LNCaP clone FGC (cell line): ENCODE measurements at regions not wholly inside any gene's neighbourhood (a gene's known extent, or its start where the extent isn't known, plus 50 kb on each side); places are given as distances from the start of the nearest gene placed in this dataset.
"Not testable (repeated sequence)": the region's sequence is repeated elsewhere in the genome, so short reads cannot be mapped to it uniquely, and the experiment has no call there.

ENCODE experiments used
- DNase-seq: peaks from one replicate; pipeline ENCODE4 v3.0.0-alpha.2; 2011; ENCODE audit warnings: low read depth
- H3K4me3 ChIP-seq: 2 replicates; pipeline ENCODE4 v1.5.1; 2011; ENCODE audit warnings: mild to moderate bottlenecking, low read depth, low read length, control low read depth
- TF ChIP-seq, protein P1 (sequence below): IDR thresholded peaks from 2 replicates; pipeline ENCODE4 v1.5.1; 2012; ENCODE audit warnings: mild to moderate bottlenecking; ENCODE audit not compliant: control insufficient read depth, insufficient read depth; ENCODE audit errors: extremely low read depth

DNA sequence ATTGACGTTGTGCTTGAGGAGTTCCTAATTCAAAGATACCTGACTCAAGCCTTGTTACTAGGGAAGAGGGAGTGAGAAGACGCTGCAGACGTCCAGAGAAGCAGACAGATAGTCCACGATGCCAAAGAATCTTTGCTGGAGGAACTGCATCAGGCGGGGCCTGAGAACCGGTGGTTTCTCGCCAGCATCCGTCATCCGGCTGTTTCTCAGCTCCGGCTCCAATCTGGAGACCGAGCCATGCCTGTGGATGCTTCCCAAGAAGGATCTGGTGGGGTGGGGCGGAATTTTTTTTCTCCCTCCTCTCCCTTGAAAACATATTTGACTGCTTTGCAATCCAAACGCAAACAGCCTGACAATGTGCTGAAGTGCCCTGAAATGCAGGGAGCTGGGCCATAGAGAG is 125.8 kb upstream of the SRSF6 start:
- H3K4me3 ChIP-seq = no peak overlapping the region
- TF ChIP-seq, protein P1, sequence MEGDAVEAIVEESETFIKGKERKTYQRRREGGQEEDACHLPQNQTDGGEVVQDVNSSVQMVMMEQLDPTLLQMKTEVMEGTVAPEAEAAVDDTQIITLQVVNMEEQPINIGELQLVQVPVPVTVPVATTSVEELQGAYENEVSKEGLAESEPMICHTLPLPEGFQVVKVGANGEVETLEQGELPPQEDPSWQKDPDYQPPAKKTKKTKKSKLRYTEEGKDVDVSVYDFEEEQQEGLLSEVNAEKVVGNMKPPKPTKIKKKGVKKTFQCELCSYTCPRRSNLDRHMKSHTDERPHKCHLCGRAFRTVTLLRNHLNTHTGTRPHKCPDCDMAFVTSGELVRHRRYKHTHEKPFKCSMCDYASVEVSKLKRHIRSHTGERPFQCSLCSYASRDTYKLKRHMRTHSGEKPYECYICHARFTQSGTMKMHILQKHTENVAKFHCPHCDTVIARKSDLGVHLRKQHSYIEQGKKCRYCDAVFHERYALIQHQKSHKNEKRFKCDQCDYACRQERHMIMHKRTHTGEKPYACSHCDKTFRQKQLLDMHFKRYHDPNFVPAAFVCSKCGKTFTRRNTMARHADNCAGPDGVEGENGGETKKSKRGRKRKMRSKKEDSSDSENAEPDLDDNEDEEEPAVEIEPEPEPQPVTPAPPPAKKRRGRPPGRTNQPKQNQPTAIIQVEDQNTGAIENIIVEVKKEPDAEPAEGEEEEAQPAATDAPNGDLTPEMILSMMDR = no peak
- no peak for DNase-seq

DNA sequence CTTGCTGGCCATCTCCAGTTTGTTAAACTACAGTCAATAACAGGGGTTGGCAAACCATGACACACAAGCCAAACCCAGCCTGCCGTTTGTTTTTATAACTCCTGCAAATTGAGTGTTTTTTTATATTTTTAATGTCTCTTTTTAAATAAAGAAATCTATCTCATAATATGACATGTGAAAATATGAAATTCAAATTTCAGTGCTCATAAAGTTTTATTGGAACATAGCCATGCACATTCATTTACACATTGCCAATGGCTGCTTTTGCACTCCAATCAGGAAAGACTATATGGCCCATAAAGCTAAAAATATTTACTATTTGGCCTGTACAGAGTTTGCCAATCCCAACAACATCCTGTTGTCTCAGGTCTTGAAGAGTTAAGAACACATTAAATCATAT is 129.0 kb upstream of the SRSF6 start:
- no peak overlapping the region for H3K4me3 ChIP-seq
- TF ChIP-seq, protein P1 = no peak
- peak; percentile 17 for DNase-seq

DNA sequence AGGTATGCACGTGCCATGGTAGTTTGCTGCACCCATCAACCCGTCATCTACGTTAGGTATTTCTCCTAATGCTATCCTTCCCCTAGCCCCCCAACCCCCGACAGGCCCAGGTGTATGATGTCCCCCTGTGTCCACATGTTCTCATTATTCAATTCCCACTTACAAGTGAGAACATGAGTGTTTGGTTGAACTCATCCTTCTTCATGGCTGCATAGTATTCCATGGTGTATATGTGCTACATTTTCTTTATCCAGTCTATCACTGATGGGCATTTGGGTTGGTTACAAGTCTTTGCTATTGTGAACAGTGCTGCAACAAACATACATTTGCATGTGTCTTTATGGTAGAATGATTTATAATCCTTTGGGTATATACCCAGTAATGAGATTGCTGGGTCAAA is 130.5 kb upstream of the SRSF6 start:
- DNase-seq, H3K4me3 ChIP-seq: not testable (repeated sequence)

DNA sequence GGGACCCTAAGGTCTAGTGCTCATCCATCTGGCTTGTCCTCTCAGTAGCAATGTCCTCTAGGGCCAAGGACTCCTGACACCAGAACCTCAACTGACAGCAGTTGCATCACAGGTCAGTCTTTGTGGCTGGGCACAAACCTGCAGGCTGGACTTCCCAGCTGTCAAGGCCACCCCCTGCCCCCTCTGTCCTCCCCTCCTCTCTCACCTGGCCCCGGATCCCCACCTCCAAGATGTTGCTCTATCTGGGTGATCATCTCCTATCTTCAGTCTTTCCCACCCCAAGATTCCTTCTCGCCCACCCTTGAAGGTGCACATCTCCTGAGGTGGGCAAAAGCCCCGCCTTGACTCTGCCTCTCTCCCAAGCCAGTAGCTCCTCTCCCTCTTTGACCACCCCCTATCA is 131.8 kb upstream of the SRSF6 start:
- DNase-seq = no peak
- TF ChIP-seq, protein P1 = no peak
- no peak overlapping the region for H3K4me3 ChIP-seq

DNA sequence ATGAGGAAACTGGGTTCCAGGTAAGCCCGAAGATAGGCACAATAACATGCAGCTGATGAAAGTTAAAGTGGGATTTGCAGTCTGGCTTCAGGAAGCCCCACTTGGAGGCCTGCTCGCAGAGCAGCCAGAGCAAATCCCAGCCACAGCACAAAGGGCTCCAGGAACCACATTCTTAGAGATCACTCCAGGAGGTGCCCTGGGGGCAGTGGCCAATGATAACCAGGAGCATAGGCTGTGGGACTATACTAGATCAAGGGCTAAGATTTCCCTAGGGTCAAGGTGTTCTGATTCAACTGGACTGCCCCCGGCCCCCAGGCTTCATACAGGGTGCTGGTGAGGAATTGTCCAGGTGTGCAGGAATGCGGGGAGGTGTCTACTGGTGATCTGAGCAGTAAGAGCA is 133.9 kb upstream of the PTPRT start:
- DNase-seq = no peak

DNA sequence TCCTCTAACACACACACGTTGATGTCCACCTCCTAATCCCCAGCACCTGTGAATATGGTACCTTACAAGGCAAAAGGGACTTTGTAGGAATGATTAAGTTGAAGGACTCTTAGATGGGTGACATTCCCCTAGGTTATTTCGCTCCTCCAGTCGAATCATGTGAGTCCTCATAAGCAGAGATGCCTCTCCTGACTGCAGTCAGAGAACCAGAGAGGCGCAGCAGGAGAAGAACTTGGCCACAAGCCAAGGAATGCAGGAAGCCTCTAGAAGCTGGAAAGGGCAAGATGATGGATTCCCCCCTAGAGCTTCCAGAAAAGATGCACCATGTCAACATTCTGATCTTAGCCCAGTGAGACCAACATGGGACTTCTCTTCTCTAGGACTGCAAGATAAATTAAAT is 133.1 kb upstream of the PTPRT start:
- TF ChIP-seq, protein P1 = no peak
- no peak overlapping the region for H3K4me3 ChIP-seq
- DNase-seq = no peak

More for the DNA sequence above, 133.9 kb upstream of the PTPRT start:
- TF ChIP-seq, protein P1 = no peak
- no peak overlapping the region for H3K4me3 ChIP-seq

DNA sequence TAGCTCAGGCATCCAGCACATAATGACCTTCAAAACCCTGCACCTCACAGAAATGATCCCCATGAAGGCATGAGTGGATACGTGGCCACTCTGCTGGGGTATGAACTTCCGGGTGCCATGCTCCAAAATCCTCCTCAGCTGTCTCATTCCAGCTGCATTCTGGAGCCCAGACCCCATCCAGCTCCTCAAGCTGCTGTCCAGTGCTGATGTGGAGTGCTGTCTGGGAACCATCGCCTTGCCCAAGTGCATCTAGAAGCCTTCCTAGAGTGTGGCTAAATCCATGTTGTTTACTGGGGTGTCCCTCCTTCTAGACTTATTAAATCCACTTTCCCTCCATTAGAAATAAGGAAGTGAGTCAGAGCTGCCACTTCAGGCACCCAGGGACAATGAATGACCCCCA is 130.8 kb upstream of the PTPRT start:
- TF ChIP-seq, protein P1 = no peak
- DNase-seq = no peak
- no peak overlapping the region for H3K4me3 ChIP-seq
